Peyer's patch (tissue), 4 donors: ENCODE measurements at regions not wholly inside any gene's neighbourhood (a gene's known extent, or its start where the extent isn't known, plus 50 kb on each side); places are given as distances from the start of the nearest gene placed in this dataset.

Source experiments
- POLR2A ChIP-seq, 2 donors: fragments of 450-650 bp; IDR thresholded peaks; one replicate each; pipeline ENCODE4 v1.5.1; 2017; ENCODE audit warnings: antibody characterized with exemption in 2 of 2, mild to moderate bottlenecking in 2 of 2, moderate library complexity in 2 of 2
- TF ChIP-seq, protein P1 (sequence below), 6 experiments: fragments of 450-650 bp in 4 of 6; fragments of 200-600 bp in 2 of 6; sonication (generic) in 1 of 6; IDR thresholded peaks; one replicate each; pipeline ENCODE4 v1.5.1; 2017 to 2019; ENCODE audit warnings: antibody characterized with exemption in 6 of 6, mild to moderate bottlenecking in 3 of 6, moderate library complexity in 1 of 6

DNA sequence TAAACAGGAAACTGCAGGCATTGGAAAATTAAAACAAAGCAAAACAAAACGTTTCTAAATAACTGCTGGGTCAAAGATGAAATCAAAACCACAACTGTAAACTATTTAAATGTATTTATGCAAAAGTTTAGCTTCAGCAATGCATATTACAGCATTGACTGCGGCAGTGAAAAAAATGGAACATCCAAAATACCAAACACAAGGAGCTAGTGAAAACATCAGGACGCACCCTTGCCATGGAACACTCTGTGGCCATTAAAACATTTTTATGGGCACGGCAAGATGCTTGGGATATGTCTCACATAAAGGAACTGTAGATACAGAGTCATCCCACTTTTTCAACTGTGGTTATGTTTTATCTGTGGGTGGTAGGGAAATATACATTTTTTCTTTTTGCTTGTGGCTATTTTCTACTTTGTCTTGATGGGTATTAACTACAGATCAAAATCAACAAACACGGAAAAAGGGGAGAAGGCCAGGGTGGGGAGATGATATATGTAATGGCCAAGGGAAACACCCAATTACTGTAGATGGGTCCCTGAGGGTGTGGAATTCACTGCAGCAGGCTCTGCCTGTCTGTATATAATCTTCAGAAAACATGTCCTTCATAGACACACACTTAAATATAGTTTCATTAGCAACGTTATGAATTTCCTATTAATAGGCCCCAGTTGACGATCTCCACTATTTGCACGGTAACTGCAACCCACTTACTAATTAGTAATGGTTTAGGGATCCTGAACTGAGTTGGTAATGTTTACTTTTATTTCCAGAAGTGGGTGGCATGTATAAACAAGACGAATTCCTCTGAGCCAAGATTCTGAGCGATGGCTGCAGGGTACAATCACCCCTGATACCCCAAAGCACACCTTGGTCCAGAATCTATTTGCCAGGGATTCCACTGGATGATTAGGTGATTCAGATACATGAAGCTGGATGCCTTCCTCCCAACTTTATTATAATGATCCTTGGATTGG is 110.5 kb downstream of the ACKR3 start:
- TF ChIP-seq, protein P1, sequence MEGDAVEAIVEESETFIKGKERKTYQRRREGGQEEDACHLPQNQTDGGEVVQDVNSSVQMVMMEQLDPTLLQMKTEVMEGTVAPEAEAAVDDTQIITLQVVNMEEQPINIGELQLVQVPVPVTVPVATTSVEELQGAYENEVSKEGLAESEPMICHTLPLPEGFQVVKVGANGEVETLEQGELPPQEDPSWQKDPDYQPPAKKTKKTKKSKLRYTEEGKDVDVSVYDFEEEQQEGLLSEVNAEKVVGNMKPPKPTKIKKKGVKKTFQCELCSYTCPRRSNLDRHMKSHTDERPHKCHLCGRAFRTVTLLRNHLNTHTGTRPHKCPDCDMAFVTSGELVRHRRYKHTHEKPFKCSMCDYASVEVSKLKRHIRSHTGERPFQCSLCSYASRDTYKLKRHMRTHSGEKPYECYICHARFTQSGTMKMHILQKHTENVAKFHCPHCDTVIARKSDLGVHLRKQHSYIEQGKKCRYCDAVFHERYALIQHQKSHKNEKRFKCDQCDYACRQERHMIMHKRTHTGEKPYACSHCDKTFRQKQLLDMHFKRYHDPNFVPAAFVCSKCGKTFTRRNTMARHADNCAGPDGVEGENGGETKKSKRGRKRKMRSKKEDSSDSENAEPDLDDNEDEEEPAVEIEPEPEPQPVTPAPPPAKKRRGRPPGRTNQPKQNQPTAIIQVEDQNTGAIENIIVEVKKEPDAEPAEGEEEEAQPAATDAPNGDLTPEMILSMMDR (IDR thresholded peaks at IDR 0.05) = no peak
- no peak for TF ChIP-seq POLR2A (IDR thresholded peaks at IDR 0.05)
